GM19397 (cell line): ENCODE measurements at regions not wholly inside any gene's neighbourhood (a gene's known extent, or its start where the extent isn't known, plus 50 kb on each side); places are given as distances from the start of the nearest gene placed in this dataset.
A peak's percentile ranks its signal among the peaks of the same experiment; 100 is the strongest.
"Not testable (repeated sequence)": the region's sequence is repeated elsewhere in the genome, so short reads cannot be mapped to it uniquely, and the experiment has no call there.

Source experiments
- ATAC-seq: cut with Tn5 transposase; IDR thresholded peaks from one replicate; pipeline ENCODE4 v1.9.1; 2021; ENCODE audit warnings: mild to moderate bottlenecking, moderate library complexity; ENCODE audit not compliant: unreplicated experiment

DNA sequence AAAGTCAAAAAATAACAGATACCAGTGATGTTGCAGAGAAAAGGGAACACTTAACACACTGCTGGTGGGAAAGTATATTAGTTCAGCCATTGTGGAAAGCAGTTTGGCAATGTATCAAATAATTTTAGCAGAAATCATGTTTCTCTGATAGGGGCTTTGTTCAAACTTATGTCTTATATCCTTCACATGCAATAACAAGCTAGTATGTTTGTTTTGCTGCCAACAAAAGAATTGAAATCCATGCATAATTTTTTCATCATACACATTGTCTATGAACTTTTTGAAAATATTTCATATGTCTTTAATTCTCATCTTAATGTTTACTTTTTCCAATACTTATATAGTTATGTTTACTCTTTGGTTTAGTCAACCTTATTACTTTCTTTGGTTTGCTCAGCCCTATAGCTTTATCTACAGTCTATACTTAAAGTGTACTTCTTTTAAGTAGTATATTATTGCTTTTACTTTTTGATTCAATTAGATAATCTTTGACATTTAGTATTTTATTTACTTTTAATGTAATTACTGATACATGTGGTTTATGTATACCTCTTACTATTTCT is 639.6 kb upstream of the CBLB start:
- ATAC-seq = no peak

DNA sequence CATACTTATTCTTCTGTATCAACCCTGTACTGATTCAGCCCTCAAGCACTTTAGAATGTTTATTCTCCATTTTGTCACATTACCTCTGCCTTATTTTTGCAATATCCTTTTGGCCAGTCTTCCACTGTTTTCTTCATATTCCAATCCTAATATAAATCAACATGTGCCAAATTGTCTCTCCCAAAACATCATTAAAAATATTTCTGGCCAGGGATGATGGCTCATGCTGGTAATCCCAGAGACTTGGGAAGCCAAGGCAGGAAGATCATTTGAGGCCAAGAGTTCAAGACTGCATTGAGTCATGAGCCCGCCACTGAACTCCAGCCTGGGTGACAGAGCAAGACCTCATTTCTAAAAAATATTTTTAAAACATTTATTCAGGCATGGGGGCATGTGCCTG is 641.4 kb upstream of the CBLB start:
- no peak for ATAC-seq

GRCh38 chr3:106512846-106513245 is 644.0 kb upstream of the CBLB start:
- ATAC-seq = no peak

- ATAC-seq = peak; percentile 68
These were observed 645.6 kb upstream of the CBLB start for GRCh38 chr3:106514431-106514830.

DNA sequence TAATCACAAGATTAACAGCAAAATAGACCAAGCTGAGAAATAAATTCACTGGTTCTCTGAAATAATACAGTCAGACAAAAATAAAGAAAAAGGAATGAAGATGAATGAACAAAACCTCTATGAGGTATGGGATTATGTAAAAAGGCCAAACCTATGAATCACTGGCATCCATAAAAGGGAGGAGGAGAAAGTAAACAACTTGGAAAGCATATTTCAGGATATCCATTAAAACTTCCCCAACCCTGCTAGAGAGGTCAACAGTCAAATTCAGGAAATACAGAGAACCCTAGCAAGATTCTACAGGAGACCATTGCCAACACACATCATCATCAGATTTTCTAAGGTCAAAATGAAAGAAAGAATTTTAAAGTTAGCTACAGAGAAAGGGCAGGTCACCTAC is 649.7 kb upstream of the CBLB start:
- ATAC-seq = no peak

GRCh38 chr3:106522397-106522796 is 653.6 kb upstream of the CBLB start:
- ATAC-seq = no peak

- ATAC-seq = no peak
These were observed 660.1 kb upstream of the CBLB start for GRCh38 chr3:106528932-106529331.

DNA sequence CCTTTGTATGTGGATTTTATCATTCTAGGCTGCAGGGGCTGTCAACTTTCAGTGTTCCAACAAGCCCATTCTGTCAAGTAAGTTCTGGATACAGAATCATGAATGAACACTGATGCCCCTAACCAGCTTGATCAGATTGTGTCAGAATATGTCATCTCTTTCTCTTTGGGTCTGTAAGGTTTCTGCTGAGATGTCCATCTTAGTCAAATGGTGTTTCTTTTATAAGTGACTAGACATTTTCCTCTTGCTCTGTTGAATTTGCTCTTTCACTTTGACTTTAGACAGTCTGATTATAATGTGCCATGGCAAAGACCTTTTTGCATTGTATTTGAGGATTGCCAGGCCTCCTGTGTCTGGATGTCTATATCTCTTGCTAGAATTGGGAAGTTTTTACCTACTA is 660.9 kb upstream of the CBLB start:
- no peak for ATAC-seq

- no peak for ATAC-seq
These were observed 661.6 kb upstream of the CBLB start for GRCh38 chr3:106530367-106530766.

DNA sequence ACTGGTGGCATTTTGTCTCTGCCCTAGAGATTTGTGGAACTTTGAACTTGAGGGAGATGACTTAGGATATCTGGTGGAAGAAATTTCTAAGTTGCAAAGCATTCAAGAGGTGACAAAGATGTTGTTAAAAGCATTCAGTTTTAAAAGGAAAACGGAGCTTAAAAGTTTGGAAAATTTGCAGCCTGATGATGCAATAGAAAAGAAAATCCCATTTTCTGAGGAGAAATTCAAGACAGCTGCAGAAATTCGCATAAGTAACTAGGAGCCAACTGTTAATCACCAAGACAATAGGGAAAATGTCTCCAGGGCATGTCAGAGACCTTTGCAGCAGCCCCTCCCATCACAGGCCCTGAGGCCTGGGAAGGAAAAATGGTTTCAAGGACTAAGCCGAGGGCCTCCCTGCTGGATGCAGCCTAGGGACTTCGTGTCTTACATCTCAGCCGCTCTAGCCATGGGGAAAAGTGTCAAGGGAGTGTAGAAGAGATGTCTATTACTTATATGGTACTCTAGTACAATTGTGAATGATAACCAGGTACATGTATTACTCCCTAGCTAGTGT is 663.0 kb upstream of the CBLB start:
- ATAC-seq = not testable (repeated sequence)

DNA sequence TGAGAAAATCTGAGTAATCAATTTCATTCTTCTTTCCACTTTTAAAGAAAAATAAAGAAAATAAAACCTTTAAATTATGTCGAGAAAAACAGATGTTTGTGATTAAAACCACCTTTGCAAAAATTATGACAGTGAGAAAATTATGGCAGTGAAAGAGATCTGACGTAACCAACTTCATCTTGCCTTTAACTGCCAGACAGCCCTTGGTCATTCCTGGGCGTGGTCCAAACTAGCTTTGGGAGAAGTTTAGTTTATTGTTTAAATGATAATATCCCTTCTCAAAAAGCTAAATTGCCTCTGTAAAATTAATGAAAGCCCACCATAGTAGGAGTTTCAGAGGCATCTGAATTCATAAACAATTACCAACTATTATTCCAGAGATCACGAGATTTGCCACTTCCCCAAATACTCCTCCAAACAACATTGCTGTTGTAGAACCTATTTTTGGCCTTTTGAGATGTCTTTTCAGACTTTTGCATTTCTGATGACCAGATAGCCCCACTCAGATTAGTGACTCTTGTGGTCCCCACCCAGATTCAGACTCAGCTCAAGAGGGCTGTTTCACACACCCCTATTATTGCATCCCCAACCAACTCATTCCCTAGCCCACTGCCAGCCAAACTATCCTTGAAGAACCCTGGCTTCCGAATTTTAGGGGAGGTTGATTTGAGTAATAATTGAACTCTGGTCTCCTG is 664.4 kb upstream of the CBLB start:
- ATAC-seq = no peak

DNA sequence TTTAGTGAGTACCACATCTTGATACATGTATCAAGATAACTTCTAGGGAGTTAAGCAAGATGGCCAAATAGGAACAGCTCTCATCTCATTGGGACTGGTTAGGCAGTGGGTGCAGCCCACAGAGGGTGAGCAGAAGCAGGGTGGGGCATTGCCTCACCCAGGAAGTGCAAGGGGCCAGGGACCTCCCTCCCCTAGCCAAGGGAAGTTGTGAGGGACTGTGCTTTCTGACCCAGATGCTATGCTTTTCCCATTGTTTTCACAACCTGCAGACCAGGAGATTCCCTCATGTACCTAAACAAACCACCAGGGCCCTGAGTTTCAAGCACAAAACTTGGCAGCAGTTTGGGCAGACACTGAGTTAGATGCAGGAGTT is 665.0 kb upstream of the CBLB start:
- ATAC-seq = no peak

- no peak for ATAC-seq
These were observed 665.4 kb upstream of the CBLB start for GRCh38 chr3:106534206-106534605.

DNA sequence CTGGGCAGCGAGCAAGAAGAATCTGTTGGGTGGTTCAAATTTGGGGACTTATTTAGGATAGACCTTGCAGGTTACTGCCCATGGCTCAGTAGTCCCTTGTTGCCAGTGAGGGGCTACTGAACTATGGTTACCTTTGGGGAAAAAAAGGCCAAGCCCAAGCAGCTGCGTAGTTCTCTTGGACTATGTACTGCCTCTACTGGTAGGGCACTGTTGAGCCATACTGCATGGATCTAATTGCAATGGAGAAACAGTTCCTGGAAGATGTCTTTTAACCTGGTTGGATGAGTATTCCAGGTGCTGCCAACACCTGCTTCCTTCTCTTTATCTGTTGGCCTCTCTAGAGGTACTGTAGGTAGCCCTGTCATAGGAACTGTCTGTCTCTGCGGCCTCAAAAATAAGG is 671.9 kb upstream of the CBLB start:
- ATAC-seq = no peak

GRCh38 chr3:106542101-106542769 is 673.4 kb upstream of the CBLB start:
- ATAC-seq = no peak

- no peak for ATAC-seq
These were observed 683.7 kb upstream of the CBLB start for GRCh38 chr3:106552351-106553043.

GRCh38 chr3:106560451-106560966 is 691.7 kb upstream of the CBLB start:
- no peak for ATAC-seq

DNA sequence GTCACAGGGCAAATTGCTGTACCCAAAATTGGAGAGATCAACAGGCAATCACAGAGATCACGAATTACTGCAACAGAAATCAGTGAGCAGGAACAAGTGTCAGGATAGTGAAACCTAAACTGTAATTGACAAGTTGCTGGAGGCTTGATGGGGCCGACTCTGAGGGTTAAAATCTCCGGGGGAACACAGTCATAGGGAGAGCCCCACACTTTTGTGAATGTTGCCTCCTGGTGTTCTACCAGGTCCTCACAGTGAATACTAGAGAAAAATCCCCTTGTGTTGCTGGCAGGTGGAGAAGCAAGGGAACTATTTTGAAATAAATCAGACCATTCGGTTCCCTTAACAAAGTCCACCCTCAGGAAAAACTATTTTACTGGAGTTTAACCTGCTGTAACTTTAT is 697.5 kb upstream of the CBLB start:
- no peak for ATAC-seq

DNA sequence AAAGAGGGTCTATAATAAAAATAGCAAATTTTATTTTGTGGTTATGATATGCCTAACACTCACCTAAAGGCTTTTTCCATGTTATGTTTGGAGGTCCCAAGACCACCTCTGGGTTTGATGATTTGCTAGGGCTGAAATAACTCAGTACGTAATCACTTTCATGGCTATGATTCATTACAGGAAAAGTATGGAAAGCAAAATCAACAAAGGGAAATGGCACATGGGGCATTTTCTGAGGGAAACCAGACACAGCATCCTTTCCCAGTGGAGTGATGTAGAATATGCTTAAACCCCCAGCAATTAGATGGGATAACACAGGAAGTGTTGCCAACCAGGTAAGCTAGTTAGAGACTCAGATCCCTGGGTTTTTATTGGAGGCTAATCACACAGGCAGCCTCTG is 701.6 kb upstream of the CBLB start:
- ATAC-seq = no peak

- ATAC-seq = no peak
These were observed 704.8 kb upstream of the CBLB start for GRCh38 chr3:106573605-106574004.

GRCh38 chr3:106575029-106575428 is 706.2 kb upstream of the CBLB start:
- ATAC-seq = no peak
